IPS-15b (cell line): ENCODE measurements at regions not wholly inside any gene's neighbourhood (a gene's known extent, or its start where the extent isn't known, plus 50 kb on each side); places are given as distances from the start of the nearest gene placed in this dataset.

Experiments
- H3K27me3 ChIP-seq: one replicate; pipeline ENCODE4 v1.6.1; 2013; ENCODE audit warnings: low read length; ENCODE audit not compliant: control insufficient read depth, insufficient read depth
- H3K36me3 ChIP-seq: one replicate; pipeline ENCODE4 v1.6.1; 2013; ENCODE audit warnings: low read length; ENCODE audit not compliant: control insufficient read depth, insufficient read depth
- H3K4me1 ChIP-seq: one replicate; pipeline ENCODE4 v1.6.1; 2013; ENCODE audit warnings: mild to moderate bottlenecking, low read length; ENCODE audit not compliant: control insufficient read depth, insufficient read depth
- H3K4me3 ChIP-seq: one replicate; pipeline ENCODE4 v1.5.1; 2013; ENCODE audit warnings: low read depth, low read length
- H3K9ac ChIP-seq: one replicate; pipeline ENCODE4 v1.6.1; 2013; ENCODE audit warnings: low read depth, mild to moderate bottlenecking, low read length
- H3K9me3 ChIP-seq: one replicate; pipeline ENCODE4 v1.6.1; 2013; ENCODE audit warnings: mild to moderate bottlenecking, low read length; ENCODE audit not compliant: control insufficient read depth, insufficient read depth

DNA sequence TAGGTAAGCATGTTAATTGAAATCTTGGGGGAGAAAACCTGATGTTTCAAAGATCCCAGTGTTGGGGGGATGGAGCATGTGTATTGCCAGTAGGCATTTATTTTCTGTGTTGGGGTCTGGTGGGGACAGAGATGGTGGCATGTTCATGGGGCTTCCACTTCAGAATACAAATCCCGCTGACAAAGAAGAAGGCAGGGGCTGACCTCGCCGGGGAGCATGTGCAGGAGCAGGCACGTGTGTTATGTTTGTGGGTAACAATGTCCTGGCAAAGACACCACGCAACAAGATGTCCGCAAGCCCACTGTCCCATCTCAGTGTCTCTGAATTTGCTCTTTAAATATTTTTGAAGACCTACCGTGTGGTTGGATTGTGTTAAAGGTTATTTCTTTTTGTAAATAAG is 164.5 kb downstream of the TEX29 start:
- no peak overlapping the region for H3K4me3 ChIP-seq
- H3K27me3 ChIP-seq = no peaks in the 10 kb centered on the region
- H3K36me3 ChIP-seq = no peaks in the 10 kb centered on the region
- H3K9ac ChIP-seq = no peak overlapping the region
- no peaks in the 10 kb centered on the region for H3K4me1 ChIP-seq
- H3K9me3 ChIP-seq = peaks cover 4% of the 10 kb centered on the region

DNA sequence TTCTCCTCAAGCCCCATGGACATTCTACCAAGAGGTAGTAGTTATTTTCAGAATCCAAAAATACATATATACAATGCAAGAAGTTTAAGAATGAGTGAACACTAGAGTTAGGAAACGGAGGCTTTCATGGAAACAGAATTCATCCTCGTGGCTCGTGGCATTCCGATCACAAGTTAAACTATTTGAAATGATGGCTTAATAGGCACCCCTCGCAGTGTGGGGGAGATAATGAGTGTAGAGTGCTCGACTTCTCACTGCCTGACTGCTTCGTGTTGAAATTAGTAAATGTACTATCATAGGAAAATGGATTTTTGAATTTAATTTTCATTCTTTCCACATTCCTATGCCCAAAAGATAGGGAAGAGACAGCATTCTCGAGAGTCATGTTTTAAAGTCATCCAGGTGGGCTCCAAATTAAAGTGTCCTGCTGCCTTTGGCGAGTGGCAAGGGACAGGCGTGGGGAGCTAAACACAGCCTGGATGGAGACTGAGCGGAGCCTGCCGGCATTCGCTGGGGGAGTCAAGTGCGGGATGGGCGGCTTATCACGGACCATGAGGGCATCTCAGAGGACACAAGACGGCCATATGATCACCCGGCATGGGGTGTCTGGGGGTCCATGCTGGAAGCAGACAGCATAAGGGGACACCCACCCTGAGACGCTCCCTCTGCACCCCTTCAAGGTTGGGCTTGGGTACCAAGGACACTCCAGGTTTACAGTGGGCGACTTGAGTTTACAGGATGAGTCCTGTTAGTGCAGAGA is 165.2 kb downstream of the TEX29 start:
- H3K4me3 ChIP-seq = no peak overlapping the region
- peaks cover 4% of the 10 kb centered on the region for H3K9me3 ChIP-seq
- no peak overlapping the region for H3K9ac ChIP-seq
- no peaks in the 10 kb centered on the region for H3K27me3 ChIP-seq
- no peaks in the 10 kb centered on the region for H3K4me1 ChIP-seq
- no peaks in the 10 kb centered on the region for H3K36me3 ChIP-seq

GRCh38 chr13:111486331-111486730 is 165.9 kb downstream of the TEX29 start:
- H3K4me1 ChIP-seq = no peaks in the 10 kb centered on the region
- peaks cover 4% of the 10 kb centered on the region for H3K9me3 ChIP-seq
- no peaks in the 10 kb centered on the region for H3K27me3 ChIP-seq
- H3K9ac ChIP-seq = no peak overlapping the region
- no peaks in the 10 kb centered on the region for H3K36me3 ChIP-seq
- no peak overlapping the region for H3K4me3 ChIP-seq

DNA sequence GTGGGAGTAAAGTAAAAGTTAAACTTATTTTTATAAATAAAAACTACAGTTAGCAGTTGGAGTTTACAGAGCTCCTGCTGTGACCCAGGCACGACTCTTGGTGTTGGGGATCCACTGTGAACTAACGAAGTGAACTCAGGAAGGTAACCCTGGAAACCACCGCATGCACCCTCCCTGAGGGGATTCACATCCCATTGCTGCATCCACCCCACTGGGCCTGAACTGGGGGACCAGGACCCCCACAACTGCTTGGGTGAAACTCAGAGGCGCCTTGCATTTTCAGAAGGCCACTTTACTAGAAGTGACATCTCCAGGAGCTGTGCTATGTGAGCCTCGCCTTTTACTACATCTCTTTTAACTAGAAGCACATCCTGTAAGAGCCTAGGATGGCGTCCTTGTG is 166.4 kb downstream of the TEX29 start:
- Histone ChIP-seq H3K9me3 (peaks cover 4% of the 10 kb centered on the region), H3K27me3 (no peaks in the 10 kb centered on the region), H3K4me1 (no peaks in the 10 kb centered on the region), H3K4me3 (no peak overlapping the region), H3K9ac (no peak overlapping the region), H3K36me3 (no peaks in the 10 kb centered on the region)

DNA sequence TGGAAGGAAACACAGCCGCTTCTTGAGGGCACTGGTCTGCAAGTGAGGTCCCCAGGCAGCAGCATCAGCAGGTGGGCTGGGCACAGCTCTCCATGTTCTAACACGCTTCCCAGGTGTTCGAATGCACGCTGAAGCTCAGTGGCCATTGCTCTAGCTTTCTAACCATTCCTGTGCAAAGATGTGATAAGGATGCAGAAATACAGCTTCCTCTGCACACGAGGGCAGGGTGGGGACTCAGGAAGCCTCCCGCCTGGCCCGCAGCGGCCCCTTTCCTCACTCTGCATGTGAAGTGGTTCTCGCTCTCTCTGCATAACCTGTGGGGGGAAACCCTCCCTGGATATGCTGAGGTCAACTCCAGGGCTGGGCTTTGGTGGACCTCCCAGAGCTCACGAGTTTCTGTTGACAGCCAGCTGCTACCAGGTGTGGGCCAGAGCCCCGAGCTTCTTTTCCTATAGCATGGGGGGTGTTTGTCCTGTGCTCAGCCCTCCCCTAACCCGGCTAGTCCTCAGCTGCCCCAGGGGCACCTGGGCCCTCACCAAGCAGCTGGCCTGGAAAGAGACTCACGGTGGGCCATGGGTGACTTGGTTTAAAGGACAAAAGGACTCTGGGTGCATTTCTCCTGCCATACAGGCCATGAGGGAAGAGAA is 168.2 kb downstream of the TEX29 start:
- Histone ChIP-seq H3K9me3 (peaks cover 4% of the 10 kb centered on the region), H3K27me3 (no peaks in the 10 kb centered on the region), H3K4me3 (no peak overlapping the region), H3K4me1 (no peaks in the 10 kb centered on the region), H3K9ac (no peak overlapping the region), H3K36me3 (no peaks in the 10 kb centered on the region)

- no peak overlapping the region for H3K4me3 ChIP-seq
- no peaks in the 10 kb centered on the region for H3K36me3 ChIP-seq
- peaks cover 4% of the 10 kb centered on the region for H3K9me3 ChIP-seq
- no peak overlapping the region for H3K9ac ChIP-seq
- H3K4me1 ChIP-seq = no peaks in the 10 kb centered on the region
- H3K27me3 ChIP-seq = no peaks in the 10 kb centered on the region
Measured at GRCh38 chr13:111489301-111489700, 168.9 kb downstream of the TEX29 start.

- Histone ChIP-seq H3K36me3 (no peaks in the 10 kb centered on the region), H3K4me1 (no peaks in the 10 kb centered on the region), H3K27me3 (no peaks in the 10 kb centered on the region), H3K4me3 (no peak overlapping the region), H3K9me3 (peaks cover 4% of the 10 kb centered on the region), H3K9ac (no peak overlapping the region)
Measured at GRCh38 chr13:111490611-111491010, 170.2 kb downstream of the TEX29 start.

DNA sequence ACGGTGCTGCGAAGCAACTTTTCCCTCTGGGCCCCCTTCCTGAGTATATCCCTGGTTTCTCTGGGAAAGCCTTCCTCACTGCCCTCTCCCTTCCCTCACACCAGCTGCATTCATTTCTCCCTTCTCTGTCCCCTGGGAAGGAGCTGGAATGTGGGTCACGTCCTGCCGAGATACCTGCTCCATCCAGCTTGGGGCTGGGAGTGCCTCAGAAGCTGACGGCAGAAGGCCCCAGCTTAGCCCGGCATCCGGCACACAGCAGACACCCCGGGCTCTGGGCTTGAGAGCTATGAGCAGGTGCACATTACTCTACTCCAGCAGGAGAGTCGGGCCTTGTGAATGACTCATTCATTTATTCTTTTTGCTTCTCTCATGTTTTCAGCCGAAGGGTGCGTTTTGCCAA is 170.6 kb downstream of the TEX29 start:
- no peaks in the 10 kb centered on the region for H3K27me3 ChIP-seq
- H3K4me3 ChIP-seq = no peak overlapping the region

DNA sequence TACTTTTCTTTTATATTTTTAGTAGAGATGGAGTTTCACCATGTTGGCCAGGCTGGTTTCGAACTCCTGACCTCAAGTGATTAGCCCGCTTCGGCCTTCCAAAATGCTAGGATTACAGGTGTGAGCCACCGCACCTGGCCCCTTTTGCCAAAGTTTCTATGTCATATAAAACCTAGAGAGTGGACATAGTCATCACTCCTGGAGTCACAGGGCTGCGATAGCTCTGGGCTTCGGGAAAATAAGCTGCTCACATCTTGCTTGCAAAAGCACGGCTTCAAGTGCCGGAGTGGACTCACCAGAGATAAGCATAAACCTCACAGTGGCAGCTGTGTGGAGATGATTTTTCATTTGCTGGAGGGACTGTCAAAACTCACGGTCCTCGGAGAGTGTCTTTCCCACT is 171.2 kb downstream of the TEX29 start:
- Histone ChIP-seq H3K4me1 (no peaks in the 10 kb centered on the region), H3K27me3 (no peaks in the 10 kb centered on the region), H3K9ac (no peak overlapping the region), H3K36me3 (no peaks in the 10 kb centered on the region), H3K9me3 (peaks cover 4% of the 10 kb centered on the region), H3K4me3 (no peak overlapping the region)

More for the DNA sequence above, 170.6 kb downstream of the TEX29 start:
- no peak overlapping the region for H3K9ac ChIP-seq
- H3K4me1 ChIP-seq = no peaks in the 10 kb centered on the region
- H3K9me3 ChIP-seq = peaks cover 4% of the 10 kb centered on the region
- H3K36me3 ChIP-seq = no peaks in the 10 kb centered on the region

DNA sequence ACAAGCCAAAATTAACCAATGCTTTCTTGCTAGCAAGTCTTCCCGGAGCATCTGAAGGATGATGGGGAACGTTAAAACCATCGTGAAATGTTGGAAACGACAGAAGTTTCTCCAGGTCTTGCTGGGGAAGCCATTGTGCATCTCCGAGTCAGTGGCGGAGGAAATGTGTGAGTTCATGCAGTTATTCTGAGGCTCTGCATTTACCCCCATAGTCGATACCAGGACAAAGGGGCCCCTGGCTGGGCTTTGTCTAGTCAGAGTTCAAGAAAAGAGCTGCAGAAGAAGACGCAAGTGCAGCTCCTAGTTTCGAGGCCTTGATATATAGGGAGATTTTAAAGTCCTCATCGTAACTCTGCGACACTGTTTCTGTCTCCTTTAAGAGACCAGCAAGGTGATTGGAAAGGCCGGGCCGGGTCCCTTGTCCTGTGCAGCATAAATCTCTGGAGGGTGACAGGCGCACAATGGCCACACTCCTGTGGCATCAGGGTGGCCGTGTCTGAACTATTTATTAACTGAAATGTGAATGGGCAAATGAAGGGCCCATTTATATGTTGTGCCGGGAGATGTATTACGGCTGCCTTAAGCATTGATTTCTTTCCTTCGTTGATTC is 172.0 kb downstream of the TEX29 start:
- no peaks in the 10 kb centered on the region for H3K36me3 ChIP-seq
- H3K9ac ChIP-seq = no peak overlapping the region
- H3K27me3 ChIP-seq = no peaks in the 10 kb centered on the region
- no peaks in the 10 kb centered on the region for H3K9me3 ChIP-seq
- no peak overlapping the region for H3K4me3 ChIP-seq
- no peaks in the 10 kb centered on the region for H3K4me1 ChIP-seq

DNA sequence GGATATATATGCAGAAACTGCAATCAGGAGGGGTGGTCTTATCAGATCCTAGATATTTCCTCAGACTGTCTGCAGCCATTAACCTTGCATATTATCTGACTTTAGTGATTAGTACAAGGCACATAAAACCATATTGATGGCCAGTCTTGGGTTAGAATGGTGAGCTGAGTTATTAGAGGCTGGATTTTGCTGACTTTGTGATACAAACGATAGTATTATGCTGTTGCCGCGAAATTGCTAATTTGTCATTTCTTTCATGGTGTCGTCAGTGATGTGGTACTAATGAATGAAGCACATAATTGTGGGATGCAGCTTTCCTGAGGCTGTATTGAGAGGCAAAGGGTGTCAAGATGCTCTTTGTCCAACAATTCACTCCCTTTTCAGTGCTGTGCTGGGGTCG is 172.5 kb downstream of the TEX29 start:
- H3K27me3 ChIP-seq = no peaks in the 10 kb centered on the region
- H3K4me3 ChIP-seq = no peak overlapping the region
- no peaks in the 10 kb centered on the region for H3K4me1 ChIP-seq
- no peaks in the 10 kb centered on the region for H3K36me3 ChIP-seq
- no peaks in the 10 kb centered on the region for H3K9me3 ChIP-seq
- H3K9ac ChIP-seq = no peak overlapping the region

- no peaks in the 10 kb centered on the region for H3K9me3 ChIP-seq
Measured at GRCh38 chr13:111493468-111493867, 173.0 kb downstream of the TEX29 start.

More at GRCh38 chr13:111493468-111493867, 173.0 kb downstream of the TEX29 start:
- no peaks in the 10 kb centered on the region for H3K27me3 ChIP-seq
- H3K36me3 ChIP-seq = no peaks in the 10 kb centered on the region
- no peaks in the 10 kb centered on the region for H3K4me1 ChIP-seq
- no peak overlapping the region for H3K9ac ChIP-seq
- no peak overlapping the region for H3K4me3 ChIP-seq
